ENCODE measurements at regions not wholly inside any gene's neighbourhood (a gene's known extent, or its start where the extent isn't known, plus 50 kb on each side); places are given as distances from the start of the nearest gene placed in this dataset.

DNA sequence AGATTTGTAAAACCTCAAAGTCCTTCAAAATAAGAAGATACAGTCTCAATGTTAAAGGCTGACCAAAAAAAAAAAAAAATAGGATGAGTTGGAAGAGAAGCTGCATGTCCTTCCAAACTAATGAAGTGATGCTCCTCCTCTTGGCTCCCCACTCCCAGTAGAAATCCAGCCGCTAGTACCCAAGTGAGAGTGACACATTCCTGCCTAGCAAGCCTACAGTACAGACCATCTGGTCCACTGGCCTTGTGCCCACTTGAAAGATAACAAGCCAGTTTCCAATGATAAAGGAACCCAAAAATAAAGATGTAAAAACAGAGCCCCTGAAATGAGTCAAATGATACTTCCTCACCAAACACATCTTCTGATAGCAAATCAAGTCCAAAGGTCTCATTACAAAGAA is 258.7 kb upstream of the NSMCE3 start:
- DNase-seq (ENCODE audit: low spot score), result no peak
- Histone ChIP-seq H3K36me3 (ENCODE audit: insufficient read depth, low read length, poor library complexity, severe bottlenecking) (no peaks in the 10 kb centered on the region), H3K4me1 (ENCODE audit: insufficient read depth, low read length, poor library complexity, severe bottlenecking) (no peaks in the 10 kb centered on the region), H3K27me3 (replicated peaks; ENCODE audit: insufficient read depth, low read depth, low read length, poor library complexity) (no peaks in the 10 kb centered on the region), H3K9me3 (ENCODE audit: low read depth, low read length, poor library complexity, severe bottlenecking) (no peaks in the 10 kb centered on the region), H3K4me3 (ENCODE audit: low read depth, low read length, poor library complexity, severe bottlenecking) (no peak overlapping the region), H3K27ac (ENCODE audit: low read depth, low read length, poor library complexity, severe bottlenecking) (no peak overlapping the region)
- POLR2A ChIA-PET (ENCODE audit: low non-redundant PET), result no interaction called here
- CTCF ChIA-PET, result no interaction called here
- intact Hi-C loops (cut with micrococcal nuclease; ENCODE audit: unreplicated experiment), result no loop called here
- no peak for TF ChIP-seq EZH2 (IDR thresholded peaks at IDR 0.05; ENCODE audit: borderline replicate concordance, low read depth, low read length, poor library complexity, severe bottlenecking)
- TF ChIP-seq, protein P1, sequence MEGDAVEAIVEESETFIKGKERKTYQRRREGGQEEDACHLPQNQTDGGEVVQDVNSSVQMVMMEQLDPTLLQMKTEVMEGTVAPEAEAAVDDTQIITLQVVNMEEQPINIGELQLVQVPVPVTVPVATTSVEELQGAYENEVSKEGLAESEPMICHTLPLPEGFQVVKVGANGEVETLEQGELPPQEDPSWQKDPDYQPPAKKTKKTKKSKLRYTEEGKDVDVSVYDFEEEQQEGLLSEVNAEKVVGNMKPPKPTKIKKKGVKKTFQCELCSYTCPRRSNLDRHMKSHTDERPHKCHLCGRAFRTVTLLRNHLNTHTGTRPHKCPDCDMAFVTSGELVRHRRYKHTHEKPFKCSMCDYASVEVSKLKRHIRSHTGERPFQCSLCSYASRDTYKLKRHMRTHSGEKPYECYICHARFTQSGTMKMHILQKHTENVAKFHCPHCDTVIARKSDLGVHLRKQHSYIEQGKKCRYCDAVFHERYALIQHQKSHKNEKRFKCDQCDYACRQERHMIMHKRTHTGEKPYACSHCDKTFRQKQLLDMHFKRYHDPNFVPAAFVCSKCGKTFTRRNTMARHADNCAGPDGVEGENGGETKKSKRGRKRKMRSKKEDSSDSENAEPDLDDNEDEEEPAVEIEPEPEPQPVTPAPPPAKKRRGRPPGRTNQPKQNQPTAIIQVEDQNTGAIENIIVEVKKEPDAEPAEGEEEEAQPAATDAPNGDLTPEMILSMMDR (conservative IDR thresholded peaks at IDR 0.05; ENCODE audit: low read depth, low read length), result no peak
- BruUV-seq (replicated peaks), result no TSS peak

DNA sequence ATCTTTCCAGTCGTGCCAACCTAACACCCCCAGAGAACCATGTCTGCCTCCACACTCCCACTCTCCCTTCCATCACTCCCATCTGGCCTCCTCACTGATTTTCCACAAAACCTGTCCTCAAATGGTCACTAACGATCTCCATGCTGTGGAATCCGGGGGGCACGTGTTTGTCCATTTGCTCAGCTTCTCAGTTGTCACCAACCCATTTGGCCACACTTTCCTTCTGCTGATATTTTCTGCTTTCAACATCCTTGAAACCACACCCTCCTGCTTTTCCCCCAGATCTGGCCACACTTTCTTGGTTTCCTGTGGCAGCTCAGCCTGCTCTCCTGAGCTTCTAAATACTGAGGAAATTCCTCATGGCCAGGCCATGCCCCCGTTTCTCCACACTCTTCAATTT is 257.2 kb upstream of the NSMCE3 start:
- Histone ChIP-seq H3K4me1 (ENCODE audit: insufficient read depth, low read length, poor library complexity, severe bottlenecking) (no peaks in the 10 kb centered on the region), H3K36me3 (ENCODE audit: insufficient read depth, low read length, poor library complexity, severe bottlenecking) (no peaks in the 10 kb centered on the region), H3K4me3 (ENCODE audit: low read depth, low read length, poor library complexity, severe bottlenecking) (no peak overlapping the region), H3K27me3 (replicated peaks; ENCODE audit: insufficient read depth, low read depth, low read length, poor library complexity) (no peaks in the 10 kb centered on the region), H3K9me3 (ENCODE audit: low read depth, low read length, poor library complexity, severe bottlenecking) (no peaks in the 10 kb centered on the region), H3K27ac (ENCODE audit: low read depth, low read length, poor library complexity, severe bottlenecking) (no peak overlapping the region)
- no peak for DNase-seq (ENCODE audit: low spot score)
- ChIA-PET CTCF (no interaction called here), POLR2A (ENCODE audit: low non-redundant PET) (no interaction called here)
- no TSS peak for BruUV-seq (replicated peaks)
- intact Hi-C loops (cut with micrococcal nuclease; ENCODE audit: unreplicated experiment), result no loop called here
- TF ChIP-seq, protein P1 (conservative IDR thresholded peaks at IDR 0.05; ENCODE audit: low read depth, low read length), result no peak
- no peak for TF ChIP-seq EZH2 (IDR thresholded peaks at IDR 0.05; ENCODE audit: borderline replicate concordance, low read depth, low read length, poor library complexity, severe bottlenecking)

DNA sequence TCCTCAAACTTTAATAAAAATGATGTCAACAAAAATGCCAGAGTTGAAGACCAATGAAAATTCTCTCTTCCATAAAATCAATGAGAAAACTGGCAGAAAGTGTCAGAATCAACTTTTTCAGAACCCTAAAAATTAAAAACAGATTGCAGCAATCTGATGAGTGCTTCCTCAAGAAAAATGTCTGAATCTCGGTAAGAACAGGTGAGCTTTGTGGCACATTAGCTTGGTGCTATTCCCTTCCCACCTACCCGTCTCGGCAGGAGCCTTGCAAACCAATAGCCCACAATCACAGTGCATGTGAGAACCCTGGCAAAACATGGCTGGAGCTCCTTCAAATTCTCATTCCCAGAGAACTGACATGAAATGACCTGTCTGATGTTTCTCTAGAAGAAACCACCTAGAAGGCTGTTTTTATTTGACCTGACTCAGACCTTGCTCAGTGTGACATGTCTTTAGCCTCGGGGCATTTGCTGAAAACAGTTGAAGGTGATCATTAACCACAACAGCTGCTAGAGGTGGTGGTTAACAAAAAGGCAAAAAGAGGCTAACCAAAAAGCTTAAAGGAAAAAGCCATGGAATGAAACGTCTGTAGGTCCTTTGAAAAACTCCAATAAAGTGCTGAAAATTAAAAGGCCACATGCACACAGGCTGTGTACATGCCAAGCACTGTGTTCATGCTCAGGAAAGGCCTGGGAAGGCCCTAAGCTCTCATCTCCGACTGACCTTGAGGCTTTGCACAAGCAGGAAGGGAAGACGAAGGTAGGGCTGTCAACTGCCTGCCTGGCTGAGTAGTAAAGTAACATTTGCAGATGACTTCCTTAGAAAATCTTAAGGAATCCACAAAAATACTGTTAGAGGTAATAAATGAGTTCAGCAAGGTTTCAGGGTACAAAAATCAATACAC is 253.0 kb upstream of the NSMCE3 start:
- intact Hi-C loops (cut with micrococcal nuclease; ENCODE audit: unreplicated experiment), result no loop called here
- TF ChIP-seq, protein P1 (conservative IDR thresholded peaks at IDR 0.05; ENCODE audit: low read depth, low read length), result no peak
- TF ChIP-seq EZH2 (IDR thresholded peaks at IDR 0.05; ENCODE audit: borderline replicate concordance, low read depth, low read length, poor library complexity, severe bottlenecking), result no peak
- Histone ChIP-seq H3K4me1 (ENCODE audit: insufficient read depth, low read length, poor library complexity, severe bottlenecking) (no peaks in the 10 kb centered on the region), H3K9me3 (ENCODE audit: low read depth, low read length, poor library complexity, severe bottlenecking) (no peaks in the 10 kb centered on the region), H3K27me3 (replicated peaks; ENCODE audit: insufficient read depth, low read depth, low read length, poor library complexity) (no peaks in the 10 kb centered on the region), H3K27ac (ENCODE audit: low read depth, low read length, poor library complexity, severe bottlenecking) (no peak overlapping the region), H3K4me3 (ENCODE audit: low read depth, low read length, poor library complexity, severe bottlenecking) (no peak overlapping the region), H3K36me3 (ENCODE audit: insufficient read depth, low read length, poor library complexity, severe bottlenecking) (no peaks in the 10 kb centered on the region)
- ChIA-PET CTCF (no interaction called here), POLR2A (ENCODE audit: low non-redundant PET) (no interaction called here)
- no TSS peak for BruUV-seq (replicated peaks)
- no peak for DNase-seq (ENCODE audit: low spot score)

All from A673 (cell line).